ENCODE measurements at regions not wholly inside any gene's neighbourhood (a gene's known extent, or its start where the extent isn't known, plus 50 kb on each side); places are given as distances from the start of the nearest gene placed in this dataset.

- TF ChIP-seq CTCF (IDR thresholded peaks at IDR 0.05) (no peak), POLR2A (IDR thresholded peaks at IDR 0.05) (no peak)
Observed at GRCh38 chr20:48124181-48124782, 339.0 kb upstream of the SULF2 start.

Measured in body of pancreas (tissue), 4 donors.